Liver (tissue), 8 donors: ENCODE measurements at regions not wholly inside any gene's neighbourhood (a gene's known extent, or its start where the extent isn't known, plus 50 kb on each side); places are given as distances from the start of the nearest gene placed in this dataset.

Experiments used
- DNase-seq: peaks from one replicate; pipeline ENCODE4 v3.0.0-alpha.2; 2017; ENCODE audit warnings: low spot score
- H3K27ac ChIP-seq, 2 donors: one replicate each; pipeline ENCODE4 v1.7.0; 2013; ENCODE audit warnings: inconsistent platforms in 2 of 2, low read length in 2 of 2, control low read depth in 1 of 2, low read depth in 1 of 2, mild to moderate bottlenecking in 1 of 2
- H3K27me3 ChIP-seq, 4 donors: one replicate each; pipeline versions ENCODE4 v1.6.1 to v1.7.0; 2013; ENCODE audit warnings: low read length in 3 of 4, inconsistent platforms in 1 of 4, mild to moderate bottlenecking in 1 of 4, moderate library complexity in 1 of 4; ENCODE audit not compliant: control insufficient read depth in 4 of 4, insufficient read depth in 4 of 4
- H3K36me3 ChIP-seq, 4 donors: one replicate each; pipeline versions ENCODE4 v1.6.1 to v1.7.0; 2013; ENCODE audit warnings: low read length in 3 of 4, mild to moderate bottlenecking in 3 of 4, low read depth in 1 of 4, moderate library complexity in 1 of 4; ENCODE audit not compliant: control insufficient read depth in 4 of 4, insufficient read depth in 3 of 4
- H3K4me1 ChIP-seq, 4 donors: one replicate each; pipeline versions ENCODE4 v1.6.1 to v1.7.0; 2013; ENCODE audit warnings: low read length in 3 of 4, mild to moderate bottlenecking in 3 of 4, moderate library complexity in 1 of 4; ENCODE audit not compliant: control insufficient read depth in 4 of 4, insufficient read depth in 4 of 4
- H3K4me3 ChIP-seq, 3 donors: one replicate each; pipeline versions ENCODE4 v1.6.1 to v1.7.0; 2013; ENCODE audit warnings: low read length in 3 of 3, control low read depth in 1 of 3, low read depth in 1 of 3, mild to moderate bottlenecking in 1 of 3
- H3K9ac ChIP-seq, 2 donors: one replicate each; pipeline ENCODE4 v1.7.0; 2013; ENCODE audit warnings: low read length in 2 of 2, mild to moderate bottlenecking in 2 of 2, moderate library complexity in 2 of 2, control low read depth in 1 of 2, low read depth in 1 of 2
- H3K9me3 ChIP-seq, 4 donors: one replicate each; pipeline versions ENCODE4 v1.6.1 to v1.7.0; 2013; ENCODE audit warnings: low read length in 3 of 4; ENCODE audit not compliant: control insufficient read depth in 4 of 4
- EGR1 ChIP-seq, 2 donors: IDR thresholded peaks; 2 replicates each; pipeline ENCODE4 v1.6.1; 2016 to 2018; ENCODE audit warnings: antibody characterized with exemption in 2 of 2, low read depth in 2 of 2
- FOXA1 ChIP-seq: IDR thresholded peaks from 2 replicates; pipeline ENCODE4 v1.6.1; 2016; ENCODE audit warnings: antibody characterized with exemption
- FOXA2 ChIP-seq: IDR thresholded peaks from 2 replicates; pipeline ENCODE4 v1.6.1; 2016; ENCODE audit warnings: antibody characterized with exemption
- GABPA ChIP-seq, 2 donors: IDR thresholded peaks in 1 of 2; conservative IDR thresholded peaks in 1 of 2; 2 replicates each; pipeline ENCODE4 v1.6.1; 2016; ENCODE audit warnings: antibody characterized with exemption in 2 of 2, mild to moderate bottlenecking in 1 of 2, moderate library complexity in 1 of 2
- HNF4A ChIP-seq, 2 donors: conservative IDR thresholded peaks; 2 replicates each; pipeline ENCODE4 v1.6.1; 2016; ENCODE audit warnings: antibody characterized with exemption in 2 of 2, mild to moderate bottlenecking in 2 of 2
- HNF4G ChIP-seq: IDR thresholded peaks from 2 replicates; pipeline ENCODE4 v1.6.1; 2016; ENCODE audit warnings: antibody characterized with exemption
- JUND ChIP-seq, 2 donors: IDR thresholded peaks; 2 replicates each; pipeline ENCODE4 v1.6.1; 2016; ENCODE audit warnings: antibody characterized with exemption in 2 of 2
- MAX ChIP-seq: IDR thresholded peaks from 2 replicates; pipeline ENCODE4 v1.6.1; 2016; ENCODE audit warnings: antibody characterized with exemption
- NR2F2 ChIP-seq: IDR thresholded peaks from 2 replicates; pipeline ENCODE4 v1.6.1; 2016; ENCODE audit warnings: antibody characterized with exemption
- RAD21 ChIP-seq, 2 donors: IDR thresholded peaks; 2 replicates each; pipeline ENCODE4 v1.6.1; 2016; ENCODE audit warnings: antibody characterized with exemption in 2 of 2, mild to moderate bottlenecking in 2 of 2
- REST ChIP-seq: IDR thresholded peaks from 2 replicates; pipeline ENCODE4 v1.6.1; 2016; ENCODE audit warnings: antibody characterized with exemption, mild to moderate bottlenecking
- RXRA ChIP-seq, 2 donors: IDR thresholded peaks; 2 replicates each; pipeline ENCODE4 v1.6.1; 2017 to 2018; ENCODE audit warnings: antibody characterized with exemption in 2 of 2, mild to moderate bottlenecking in 1 of 2
- SP1 ChIP-seq: IDR thresholded peaks from 2 replicates; pipeline ENCODE4 v1.6.1; 2018; ENCODE audit warnings: antibody characterized with exemption, mild to moderate bottlenecking
- TAF1 ChIP-seq: conservative IDR thresholded peaks from 2 replicates; pipeline ENCODE4 v1.6.1; 2016; ENCODE audit warnings: antibody characterized with exemption, mild to moderate bottlenecking
- YY1 ChIP-seq: IDR thresholded peaks from 2 replicates; pipeline ENCODE4 v1.6.1; 2016; ENCODE audit warnings: antibody characterized with exemption, mild to moderate bottlenecking
- WGBS: extraction: QIAGEN DNeasy Blood & Tissue Kit; methylation state at CpG from one replicate; pipeline ENCODE4 v1.1.7; 2013; 5-methylcytosine and 5-hydroxymethylcytosine counted together
- TF ChIP-seq, protein P1 (sequence below): IDR thresholded peaks from 2 replicates; pipeline ENCODE4 v1.6.1; 2016; ENCODE audit warnings: antibody characterized with exemption
- TF ChIP-seq, protein P2 (sequence below): fragments of 150-350 bp; IDR thresholded peaks from 2 replicates; pipeline ENCODE4 v1.5.1; 2017; ENCODE audit warnings: improper control_type of control experiment, low read depth, low read length; ENCODE audit not compliant: missing input control
- TF ChIP-seq, protein P3 (sequence below): IDR thresholded peaks from 2 replicates; pipeline ENCODE4 v1.6.1; 2016; ENCODE audit warnings: antibody characterized with exemption
- donor health status: healthy.
- donor health status: healthy.
- donor health status: healthy.
- donor health status: healthy.
- donor health status: healthy.

- DNase-seq: no peak
- Histone ChIP-seq H3K27ac (no peak overlapping the region), H3K4me1 (no peaks in the 10 kb centered on the region), H3K36me3 (no peaks in the 10 kb centered on the region), H3K27me3 (no peaks in the 10 kb centered on the region), H3K9ac (no peak overlapping the region), H3K4me3 (no peak overlapping the region), H3K9me3 (peaks cover 0 to 2% (median 0%) of the 10 kb centered on the region in 4 donors)
- TF ChIP-seq REST (no peak), FOXA1 (no peak), JUND (IDR thresholded peaks at IDR 0.05) (no peak), EGR1 (IDR thresholded peaks at IDR 0.05; ENCODE audit: low read depth in 2 of 2) (no peak), RXRA (IDR thresholded peaks at IDR 0.05) (no peak), MAX (no peak), TAF1 (no peak), NR2F2 (no peak), YY1 (no peak), SP1 (no peak), RAD21 (IDR thresholded peaks at IDR 0.05) (no peak), FOXA2 (no peak), HNF4A (conservative IDR thresholded peaks at IDR 0.05) (no peak), GABPA (IDR thresholded peaks at IDR 0.05 in 1 of 2, conservative IDR thresholded peaks at IDR 0.05 in 1 of 2) (no peak), HNF4G (no peak)
- TF ChIP-seq, protein P1, sequence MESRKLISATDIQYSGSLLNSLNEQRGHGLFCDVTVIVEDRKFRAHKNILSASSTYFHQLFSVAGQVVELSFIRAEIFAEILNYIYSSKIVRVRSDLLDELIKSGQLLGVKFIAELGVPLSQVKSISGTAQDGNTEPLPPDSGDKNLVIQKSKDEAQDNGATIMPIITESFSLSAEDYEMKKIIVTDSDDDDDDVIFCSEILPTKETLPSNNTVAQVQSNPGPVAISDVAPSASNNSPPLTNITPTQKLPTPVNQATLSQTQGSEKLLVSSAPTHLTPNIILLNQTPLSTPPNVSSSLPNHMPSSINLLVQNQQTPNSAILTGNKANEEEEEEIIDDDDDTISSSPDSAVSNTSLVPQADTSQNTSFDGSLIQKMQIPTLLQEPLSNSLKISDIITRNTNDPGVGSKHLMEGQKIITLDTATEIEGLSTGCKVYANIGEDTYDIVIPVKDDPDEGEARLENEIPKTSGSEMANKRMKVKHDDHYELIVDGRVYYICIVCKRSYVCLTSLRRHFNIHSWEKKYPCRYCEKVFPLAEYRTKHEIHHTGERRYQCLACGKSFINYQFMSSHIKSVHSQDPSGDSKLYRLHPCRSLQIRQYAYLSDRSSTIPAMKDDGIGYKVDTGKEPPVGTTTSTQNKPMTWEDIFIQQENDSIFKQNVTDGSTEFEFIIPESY: no peak
- TF ChIP-seq, protein P2, sequence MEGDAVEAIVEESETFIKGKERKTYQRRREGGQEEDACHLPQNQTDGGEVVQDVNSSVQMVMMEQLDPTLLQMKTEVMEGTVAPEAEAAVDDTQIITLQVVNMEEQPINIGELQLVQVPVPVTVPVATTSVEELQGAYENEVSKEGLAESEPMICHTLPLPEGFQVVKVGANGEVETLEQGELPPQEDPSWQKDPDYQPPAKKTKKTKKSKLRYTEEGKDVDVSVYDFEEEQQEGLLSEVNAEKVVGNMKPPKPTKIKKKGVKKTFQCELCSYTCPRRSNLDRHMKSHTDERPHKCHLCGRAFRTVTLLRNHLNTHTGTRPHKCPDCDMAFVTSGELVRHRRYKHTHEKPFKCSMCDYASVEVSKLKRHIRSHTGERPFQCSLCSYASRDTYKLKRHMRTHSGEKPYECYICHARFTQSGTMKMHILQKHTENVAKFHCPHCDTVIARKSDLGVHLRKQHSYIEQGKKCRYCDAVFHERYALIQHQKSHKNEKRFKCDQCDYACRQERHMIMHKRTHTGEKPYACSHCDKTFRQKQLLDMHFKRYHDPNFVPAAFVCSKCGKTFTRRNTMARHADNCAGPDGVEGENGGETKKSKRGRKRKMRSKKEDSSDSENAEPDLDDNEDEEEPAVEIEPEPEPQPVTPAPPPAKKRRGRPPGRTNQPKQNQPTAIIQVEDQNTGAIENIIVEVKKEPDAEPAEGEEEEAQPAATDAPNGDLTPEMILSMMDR: no peak
- TF ChIP-seq, protein P3, sequence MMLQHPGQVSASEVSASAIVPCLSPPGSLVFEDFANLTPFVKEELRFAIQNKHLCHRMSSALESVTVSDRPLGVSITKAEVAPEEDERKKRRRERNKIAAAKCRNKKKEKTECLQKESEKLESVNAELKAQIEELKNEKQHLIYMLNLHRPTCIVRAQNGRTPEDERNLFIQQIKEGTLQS: no peak
- 85% methylated on average over 4 of the region's 4 CpGs for WGBS
These were observed 107.9 kb upstream of the NAP1L1 start for GRCh38 chr12:76192416-76192815.
